CD4-positive, alpha-beta memory T cell (primary cell): ENCODE measurements at regions not wholly inside any gene's neighbourhood (a gene's known extent, or its start where the extent isn't known, plus 50 kb on each side); places are given as distances from the start of the nearest gene placed in this dataset.

Source experiments
- CTCF ChIA-PET: fragments of 350-600 bp; sonication (Branson Sonifier 250); formaldehyde crosslinking; loops from one replicate; lab custom pipeline; 2021; ENCODE audit warnings: inconsistent platforms; ENCODE audit not compliant: partially characterized antibody; lab: Charles Lee
- POLR2A ChIA-PET: fragments of 350-600 bp; sonication (Branson Sonifier 250); formaldehyde crosslinking; loops from one replicate; lab custom pipeline; 2021; ENCODE audit not compliant: partially characterized antibody; lab: Charles Lee
- DNase-seq, 5 donors: peaks; one replicate each; pipeline versions ENCODE4 v3.0.0 to v3.0.0-alpha.2; 2020 to 2022; ENCODE audit warnings: mixed read lengths in 1 of 5
- H3K27ac ChIP-seq: one replicate; pipeline ENCODE4 v1.7.0; 2013; ENCODE audit warnings: low read depth, low read length
- H3K27me3 ChIP-seq: 2 replicates; pipeline ENCODE4 v1.7.0; 2013; ENCODE audit warnings: mild to moderate bottlenecking, low read length, moderate library complexity; ENCODE audit not compliant: insufficient read depth
- H3K36me3 ChIP-seq: 2 replicates; pipeline ENCODE4 v1.7.0; 2013; ENCODE audit warnings: mild to moderate bottlenecking, low read length, moderate library complexity; ENCODE audit not compliant: insufficient read depth
- H3K4me1 ChIP-seq: 2 replicates; pipeline ENCODE4 v1.7.0; 2013; ENCODE audit warnings: mild to moderate bottlenecking, low read length, moderate library complexity; ENCODE audit not compliant: insufficient read depth
- H3K4me3 ChIP-seq, 2 donors: one replicate each; pipeline ENCODE4 v1.7.0; 2013; ENCODE audit warnings: low read length in 2 of 2, mild to moderate bottlenecking in 1 of 2
- H3K9me3 ChIP-seq, 2 donors: one replicate each; pipeline ENCODE4 v1.7.0; 2013; ENCODE audit warnings: low read length in 2 of 2, control low read depth in 1 of 2; ENCODE audit not compliant: control insufficient read depth in 1 of 2
- H3K27ac Mint-ChIP-seq, 7 donors: one replicate each; pipeline ENCODE4 v1.8.0; 2020 to 2021; ENCODE audit warnings: mixed read lengths in 7 of 7, mild to moderate bottlenecking in 6 of 7, inconsistent platforms in 3 of 7, moderate library complexity in 3 of 7
- H3K27me3 Mint-ChIP-seq, 2 donors: one replicate each; pipeline ENCODE4 v1.8.0; 2020 to 2021; ENCODE audit warnings: mixed read lengths in 2 of 2
- H3K36me3 Mint-ChIP-seq, 2 donors: one replicate each; pipeline ENCODE4 v1.8.0; 2020 to 2021; ENCODE audit warnings: mixed read lengths in 2 of 2, inconsistent platforms in 1 of 2, mild to moderate bottlenecking in 1 of 2
- H3K4me1 Mint-ChIP-seq, 4 donors: one replicate each; pipeline ENCODE4 v1.8.0; 2020 to 2021; ENCODE audit warnings: mixed read lengths in 4 of 4, mild to moderate bottlenecking in 1 of 4
- H3K4me3 Mint-ChIP-seq, 8 donors: one replicate each; pipeline ENCODE4 v1.8.0; 2020 to 2021; ENCODE audit warnings: mixed read lengths in 8 of 8, mild to moderate bottlenecking in 7 of 8, moderate library complexity in 6 of 8, inconsistent platforms in 3 of 8
- H3K9me3 Mint-ChIP-seq, 8 donors: one replicate each; pipeline ENCODE4 v1.8.0; 2020 to 2021; ENCODE audit warnings: mixed read lengths in 8 of 8, mild to moderate bottlenecking in 5 of 8, inconsistent platforms in 3 of 8, moderate library complexity in 1 of 8
- intact Hi-C: fragments of 100-400 bp; cut with micrococcal nuclease; formaldehyde crosslinking; loops from one replicate; pipeline ENCODE4 v1.15.1; 2023

- ChIA-PET POLR2A (no interaction called here), CTCF (no interaction called here)
- H3K27ac Mint-ChIP-seq: no peak overlapping the region
- no peaks in the 10 kb centered on the region for H3K4me1 Mint-ChIP-seq
- DNase-seq: no peak
- Histone ChIP-seq H3K9me3 (no peaks in the 10 kb centered on the region), H3K36me3 (no peaks in the 10 kb centered on the region), H3K27ac (no peak overlapping the region), H3K4me1 (no peaks in the 10 kb centered on the region), H3K4me3 (no peak overlapping the region), H3K27me3 (no peaks in the 10 kb centered on the region)
- no peaks in the 10 kb centered on the region for H3K27me3 Mint-ChIP-seq
- peaks cover 0 to 24% (median 9%) of the 10 kb centered on the region in 8 donors for H3K9me3 Mint-ChIP-seq
- no peak overlapping the region for H3K4me3 Mint-ChIP-seq
- H3K36me3 Mint-ChIP-seq: no peaks in the 10 kb centered on the region
- intact Hi-C loops: no loop called here
Observed at GRCh38 chr4:66178906-66179305, 508.6 kb upstream of the EPHA5 start.

DNA sequence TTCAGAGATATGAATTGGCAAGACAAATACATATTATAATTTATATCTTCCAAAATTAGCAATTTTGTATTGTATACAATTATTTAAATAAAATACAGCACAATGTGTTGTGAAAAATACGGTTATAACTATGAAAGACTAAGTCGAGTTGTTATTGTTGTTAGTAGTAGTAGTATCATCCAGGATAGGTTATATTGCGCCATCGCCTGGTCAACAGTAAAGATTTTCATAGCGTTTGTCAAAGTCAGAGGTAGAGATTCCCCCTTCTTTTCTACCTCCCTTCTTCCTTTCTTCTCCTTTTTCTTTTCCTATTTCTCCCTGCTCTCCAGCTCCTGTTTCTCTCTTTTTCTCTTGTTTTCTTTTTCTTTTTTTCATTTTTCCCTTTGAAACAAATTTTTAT is 499.1 kb upstream of the EPHA5 start:
- Mint-ChIP-seq H3K4me1 (no peaks in the 10 kb centered on the region), H3K27ac (no peak overlapping the region)

GRCh38 chr4:66164869-66165268 is 494.6 kb upstream of the EPHA5 start:
- Histone ChIP-seq H3K4me3 (no peak overlapping the region), H3K4me1 (no peaks in the 10 kb centered on the region), H3K36me3 (no peaks in the 10 kb centered on the region), H3K27me3 (no peaks in the 10 kb centered on the region), H3K9me3 (peaks cover 0 to 4% of the 10 kb centered on the region in 2 donors), H3K27ac (no peak overlapping the region)
- ChIA-PET CTCF (no interaction called here), POLR2A (no interaction called here)
- Mint-ChIP-seq H3K27ac (no peak overlapping the region), H3K27me3 (no peaks in the 10 kb centered on the region), H3K4me3 (no peak overlapping the region), H3K4me1 (no peaks in the 10 kb centered on the region), H3K9me3 (peaks cover 0 to 21% (median 5%) of the 10 kb centered on the region in 8 donors), H3K36me3 (no peaks in the 10 kb centered on the region)
- no peak for DNase-seq
- intact Hi-C loops: no loop called here

More for the DNA sequence above, 499.1 kb upstream of the EPHA5 start:
- H3K27me3 Mint-ChIP-seq: no peaks in the 10 kb centered on the region
- H3K4me1 ChIP-seq: no peaks in the 10 kb centered on the region
- no peak for DNase-seq
- peaks cover 0 to 4% of the 10 kb centered on the region in 2 donors for H3K9me3 ChIP-seq
- ChIA-PET CTCF (no interaction called here), POLR2A (no interaction called here)
- no peak overlapping the region for H3K27ac ChIP-seq
- no peaks in the 10 kb centered on the region for H3K36me3 Mint-ChIP-seq
- no peaks in the 10 kb centered on the region for H3K27me3 ChIP-seq
- intact Hi-C loops: no loop called here
- H3K4me3 Mint-ChIP-seq: no peak overlapping the region
- no peak overlapping the region for H3K4me3 ChIP-seq
- no peaks in the 10 kb centered on the region for H3K36me3 ChIP-seq
- peaks cover 0 to 18% (median 4%) of the 10 kb centered on the region in 8 donors for H3K9me3 Mint-ChIP-seq

- Histone ChIP-seq H3K9me3 (peaks cover 0 to 4% of the 10 kb centered on the region in 2 donors), H3K36me3 (no peaks in the 10 kb centered on the region), H3K27ac (no peak overlapping the region), H3K4me1 (no peaks in the 10 kb centered on the region), H3K27me3 (no peaks in the 10 kb centered on the region), H3K4me3 (no peak overlapping the region)
- Mint-ChIP-seq H3K4me3 (no peak overlapping the region), H3K9me3 (peaks cover 0 to 33% (median 5%) of the 10 kb centered on the region in 8 donors), H3K27me3 (no peaks in the 10 kb centered on the region), H3K4me1 (no peaks in the 10 kb centered on the region), H3K27ac (no peak overlapping the region), H3K36me3 (no peaks in the 10 kb centered on the region)
- CTCF ChIA-PET: no interaction called here
- intact Hi-C loops: no loop called here
- POLR2A ChIA-PET: no interaction called here
- no peak for DNase-seq
Observed at GRCh38 chr4:66160606-66161005, 490.3 kb upstream of the EPHA5 start.

DNA sequence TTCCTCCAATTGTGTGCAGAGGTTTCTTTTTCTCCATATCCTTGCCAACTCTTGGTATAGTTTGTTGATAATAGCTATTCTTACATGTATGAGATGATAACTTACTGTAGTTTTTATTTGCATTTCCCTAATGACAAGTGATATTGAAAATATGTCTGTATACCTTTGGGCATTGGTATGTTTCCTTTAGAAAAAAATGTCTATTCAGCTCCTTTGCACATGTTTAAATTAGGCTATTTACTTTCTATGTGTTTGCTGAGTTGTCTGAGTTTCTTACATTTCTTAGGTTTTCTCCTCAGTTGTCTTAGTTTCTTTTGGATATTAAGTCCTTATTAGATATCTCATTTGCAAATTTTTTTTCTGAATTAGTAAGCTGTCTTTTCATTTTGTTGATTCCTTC is 487.3 kb upstream of the EPHA5 start:
- no peaks in the 10 kb centered on the region for H3K27me3 ChIP-seq
- H3K9me3 ChIP-seq: no peaks in the 10 kb centered on the region
- intact Hi-C loops: no loop called here
- Mint-ChIP-seq H3K9me3 (peaks cover 4 to 29% (median 10%) of the 10 kb centered on the region in 8 donors), H3K36me3 (no peaks in the 10 kb centered on the region), H3K4me1 (no peaks in the 10 kb centered on the region), H3K4me3 (no peak overlapping the region), H3K27me3 (no peaks in the 10 kb centered on the region), H3K27ac (no peak overlapping the region)
- H3K4me1 ChIP-seq: no peaks in the 10 kb centered on the region
- H3K27ac ChIP-seq: no peak overlapping the region
- H3K4me3 ChIP-seq: no peak overlapping the region
- no peak for DNase-seq
- no peaks in the 10 kb centered on the region for H3K36me3 ChIP-seq
- ChIA-PET POLR2A (no interaction called here), CTCF (no interaction called here)

DNA sequence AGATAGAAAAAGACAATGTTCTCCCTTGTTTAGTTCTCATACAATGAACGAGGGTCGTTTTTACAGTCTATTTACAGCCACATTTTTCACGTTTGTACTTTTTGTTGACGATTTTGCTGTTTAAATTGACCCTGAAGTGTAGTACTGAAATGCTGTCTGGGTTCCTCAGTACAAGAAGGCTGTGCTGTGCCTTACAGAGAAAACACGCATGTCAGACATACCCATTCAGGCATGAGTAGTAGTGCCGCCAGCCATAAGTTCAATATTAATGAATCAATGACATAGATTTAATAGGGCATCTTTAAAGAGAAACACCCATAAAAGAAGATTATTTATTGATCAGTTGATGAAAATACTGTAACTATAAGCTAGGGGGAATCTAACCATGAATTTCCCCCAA is 459.8 kb upstream of the EPHA5 start:
- peaks cover 0 to 14% (median 5%) of the 10 kb centered on the region in 8 donors for H3K9me3 Mint-ChIP-seq
- Histone ChIP-seq H3K4me3 (no peak overlapping the region), H3K27me3 (no peaks in the 10 kb centered on the region), H3K36me3 (no peaks in the 10 kb centered on the region), H3K27ac (no peak overlapping the region), H3K4me1 (no peaks in the 10 kb centered on the region), H3K9me3 (no peaks in the 10 kb centered on the region)
- H3K4me3 Mint-ChIP-seq: no peak overlapping the region
- POLR2A ChIA-PET: no interaction called here
- CTCF ChIA-PET: no interaction called here
- no peaks in the 10 kb centered on the region for H3K27me3 Mint-ChIP-seq
- no peaks in the 10 kb centered on the region for H3K36me3 Mint-ChIP-seq
- no peaks in the 10 kb centered on the region for H3K4me1 Mint-ChIP-seq
- H3K27ac Mint-ChIP-seq: no peak overlapping the region
- intact Hi-C loops: no loop called here
- no peak for DNase-seq

DNA sequence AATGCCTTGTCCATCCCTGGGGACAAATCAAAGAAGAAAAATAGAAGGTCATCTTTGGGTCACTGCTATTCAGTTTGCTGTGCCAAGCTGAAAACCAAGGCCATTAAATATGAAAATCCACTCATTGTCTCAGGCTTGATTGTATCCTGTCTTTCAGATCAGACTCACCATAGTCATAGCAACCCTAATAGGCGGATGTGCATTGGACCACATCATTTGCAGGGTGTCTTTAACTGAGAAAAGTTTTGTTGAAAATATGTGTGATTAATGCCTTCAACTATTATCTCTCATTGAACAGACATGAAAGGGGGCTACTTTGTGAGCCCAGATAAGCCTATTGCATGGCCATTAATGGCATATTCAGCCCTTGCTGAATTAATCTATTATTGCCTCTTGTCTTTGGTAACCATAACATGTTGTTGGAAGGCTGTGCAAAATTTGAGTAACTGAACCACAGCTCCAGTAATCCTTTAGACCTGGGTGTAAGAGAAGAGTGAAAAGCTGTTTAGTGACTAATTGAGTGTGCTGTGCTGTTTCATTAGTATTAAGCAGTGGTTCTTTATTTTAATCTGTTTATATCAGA is 453.6 kb upstream of the EPHA5 start:
- Mint-ChIP-seq H3K27ac (no peak overlapping the region), H3K27me3 (no peaks in the 10 kb centered on the region), H3K4me3 (no peak overlapping the region), H3K9me3 (peaks cover 0 to 8% (median 2%) of the 10 kb centered on the region in 8 donors), H3K4me1 (no peaks in the 10 kb centered on the region), H3K36me3 (no peaks in the 10 kb centered on the region)
- Histone ChIP-seq H3K9me3 (no peaks in the 10 kb centered on the region), H3K4me3 (no peak overlapping the region), H3K27me3 (no peaks in the 10 kb centered on the region), H3K36me3 (no peaks in the 10 kb centered on the region), H3K27ac (no peak overlapping the region), H3K4me1 (no peaks in the 10 kb centered on the region)
- ChIA-PET POLR2A (no interaction called here), CTCF (no interaction called here)
- intact Hi-C loops: no loop called here
- no peak for DNase-seq

DNA sequence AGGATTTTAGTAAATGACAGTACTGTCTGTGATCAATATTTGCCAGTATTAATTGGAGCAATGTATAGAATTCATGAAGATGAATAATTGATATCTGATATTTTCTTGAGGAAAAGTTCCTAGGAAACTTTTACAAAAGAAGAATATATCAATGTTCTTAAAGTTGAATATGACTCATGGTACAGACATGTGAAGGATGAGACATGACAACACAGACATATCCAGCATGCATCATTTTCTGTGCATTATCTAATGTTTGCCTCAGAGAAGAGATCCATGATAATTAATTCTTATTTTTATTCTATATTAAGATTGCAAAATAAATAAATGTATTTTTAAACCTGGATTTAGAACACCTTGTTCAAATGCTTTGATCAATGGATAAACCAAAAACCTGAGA is 452.9 kb upstream of the EPHA5 start:
- no peaks in the 10 kb centered on the region for H3K36me3 Mint-ChIP-seq

More for the DNA sequence above, 452.9 kb upstream of the EPHA5 start:
- ChIA-PET CTCF (no interaction called here), POLR2A (no interaction called here)
- Mint-ChIP-seq H3K27ac (no peak overlapping the region), H3K9me3 (peaks cover 0 to 7% (median 2%) of the 10 kb centered on the region in 8 donors), H3K4me1 (no peaks in the 10 kb centered on the region), H3K27me3 (no peaks in the 10 kb centered on the region), H3K4me3 (no peak overlapping the region)
- no peaks in the 10 kb centered on the region for H3K9me3 ChIP-seq
- H3K36me3 ChIP-seq: no peaks in the 10 kb centered on the region
- intact Hi-C loops: no loop called here
- H3K4me1 ChIP-seq: no peaks in the 10 kb centered on the region
- no peak overlapping the region for H3K27ac ChIP-seq
- H3K27me3 ChIP-seq: no peaks in the 10 kb centered on the region
- no peak overlapping the region for H3K4me3 ChIP-seq
- no peak for DNase-seq
